AG08395 (cell line): ENCODE measurements at regions not wholly inside any gene's neighbourhood (a gene's known extent, or its start where the extent isn't known, plus 50 kb on each side); places are given as distances from the start of the nearest gene placed in this dataset.
"Not testable (repeated sequence)": the region's sequence is repeated elsewhere in the genome, so short reads cannot be mapped to it uniquely, and the experiment has no call there.

Experiments used
- DNase-seq: peaks from one replicate; pipeline ENCODE4 v3.0.0; 2012; ENCODE audit warnings: mixed read lengths, low spot score

DNA sequence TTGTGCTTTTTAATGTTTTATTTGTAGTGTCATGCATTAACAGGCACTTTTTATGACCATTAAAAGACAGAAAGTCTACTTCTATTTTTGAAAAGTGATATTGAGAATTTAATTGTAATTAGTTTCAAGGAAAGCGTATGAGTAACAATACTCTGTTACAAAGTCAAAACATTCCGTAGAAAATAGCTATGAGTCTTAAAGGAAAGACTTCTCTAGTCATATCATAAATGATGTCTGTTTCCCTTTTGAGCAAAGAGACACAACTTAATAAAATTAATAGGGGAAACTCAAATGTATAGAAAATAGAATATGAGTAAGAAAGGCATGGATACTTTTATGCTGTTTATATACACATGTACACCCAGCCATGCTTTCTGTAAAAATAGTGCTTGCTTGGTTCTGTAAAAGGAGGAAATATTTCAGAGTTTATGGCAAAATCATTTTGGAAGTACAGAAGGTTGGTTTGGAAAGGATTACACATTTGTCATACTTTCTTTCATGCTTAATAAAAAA, 107.8 kb upstream of the AHI1 start:
- no peak for DNase-seq

DNA sequence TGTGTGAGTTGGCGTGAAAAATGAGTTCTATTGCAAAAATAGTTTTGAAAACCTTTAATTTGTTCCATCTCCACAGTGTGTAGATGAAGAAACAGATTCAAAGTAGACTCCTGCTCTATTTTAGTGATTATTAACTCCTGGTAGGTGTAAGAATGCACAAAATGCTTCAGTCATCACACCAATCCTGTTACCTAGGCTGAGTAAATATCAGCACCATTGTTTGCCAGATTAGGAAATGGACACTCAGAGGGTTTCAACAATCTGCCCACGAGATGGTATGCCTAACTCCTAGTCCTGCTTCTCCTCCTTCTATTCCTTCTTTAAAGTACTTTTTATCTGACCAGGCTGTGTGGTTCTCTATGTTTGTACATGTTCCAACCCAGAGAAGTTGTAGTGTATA, 108.9 kb upstream of the AHI1 start:
- DNase-seq: no peak

- DNase-seq: no peak
These were observed 110.5 kb upstream of the AHI1 start for GRCh38 chr6:135608031-135608430.

DNA sequence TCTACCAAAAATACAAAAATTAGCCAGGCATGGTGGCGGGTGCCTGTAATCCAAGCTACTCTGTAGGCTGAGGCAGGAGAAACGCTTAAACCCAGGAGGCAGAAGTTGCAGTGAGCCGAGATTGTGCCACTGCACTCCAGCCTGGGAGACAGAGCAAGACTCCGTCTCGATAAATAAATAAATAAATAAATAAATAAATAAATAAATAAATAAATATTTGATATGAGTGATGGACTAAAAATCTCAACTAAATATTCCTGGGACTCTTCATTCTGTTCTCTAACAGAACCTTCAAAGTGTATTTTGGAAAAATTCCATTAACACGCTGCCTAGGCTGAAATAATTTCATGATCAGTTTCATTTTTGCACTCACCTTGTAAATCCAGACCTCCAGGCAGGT, 112.7 kb upstream of the AHI1 start:
- not testable (repeated sequence) for DNase-seq

- no peak for DNase-seq
These were observed 119.1 kb upstream of the AHI1 start for GRCh38 chr6:135616655-135617054.

DNA sequence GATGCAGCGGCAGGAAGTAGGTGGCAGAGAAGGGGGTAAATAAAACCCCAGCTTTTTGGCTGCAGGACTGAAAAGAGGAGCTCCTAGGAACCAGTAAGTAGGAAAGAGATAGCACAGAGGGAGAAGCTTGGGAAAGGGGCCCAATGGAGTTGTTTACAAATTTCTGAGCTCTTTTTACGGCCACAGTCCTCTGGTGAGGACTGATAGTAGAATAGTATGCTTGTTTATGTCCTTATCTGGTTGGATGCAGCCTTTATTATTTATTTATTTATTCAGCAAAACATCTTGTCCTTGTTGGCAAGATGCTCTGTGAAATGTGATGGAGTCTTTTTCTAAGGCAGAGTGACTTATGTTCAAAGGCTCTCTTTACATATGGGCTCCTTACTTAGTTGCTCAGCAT, 119.7 kb upstream of the AHI1 start:
- DNase-seq: no peak

- no peak for DNase-seq
These were observed 124.5 kb upstream of the AHI1 start for GRCh38 chr6:135622081-135622480.

GRCh38 chr6:135623979-135624378, 126.4 kb upstream of the AHI1 start:
- DNase-seq: no peak

DNA sequence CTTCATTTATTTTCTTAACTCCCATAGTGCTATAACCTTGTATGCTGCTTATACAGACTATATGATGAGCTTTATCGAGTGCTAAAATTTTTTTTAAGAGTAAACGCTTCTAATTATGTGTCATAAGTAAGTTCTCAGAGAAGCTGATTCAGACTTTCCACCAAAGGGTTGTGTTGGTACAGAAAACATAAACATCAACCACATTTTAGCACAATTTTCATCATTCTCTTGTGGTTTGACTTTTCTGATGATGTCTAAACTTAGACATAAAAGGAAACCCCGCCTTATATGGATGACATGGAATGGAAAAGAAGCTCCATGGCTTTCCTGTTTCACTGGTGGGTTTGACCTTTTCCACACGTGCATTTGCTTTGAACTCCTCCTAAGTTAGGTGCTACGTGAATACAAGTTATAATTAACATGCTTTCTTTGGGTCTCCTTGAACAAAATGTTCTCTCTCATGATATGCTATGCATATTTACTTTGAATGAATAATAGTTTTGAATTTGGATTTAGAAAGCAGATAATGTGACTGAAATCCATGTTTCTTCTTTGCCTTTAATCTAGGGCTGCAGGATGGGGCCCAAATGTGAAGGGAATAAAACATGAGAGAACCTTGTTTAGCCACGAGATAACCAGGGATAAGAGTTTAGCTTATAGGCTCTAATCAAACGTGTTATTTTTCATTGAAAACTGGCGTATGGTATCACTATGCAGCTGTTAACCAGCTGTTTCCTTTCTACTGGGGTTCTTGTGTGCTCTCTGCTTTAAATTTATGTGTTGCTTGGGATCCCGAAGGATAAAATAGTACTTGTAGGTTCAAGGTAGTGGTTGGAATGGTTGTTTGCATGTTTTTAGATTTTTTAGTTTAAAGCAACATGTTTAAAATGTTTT, 127.1 kb upstream of the AHI1 start:
- DNase-seq: no peak

DNA sequence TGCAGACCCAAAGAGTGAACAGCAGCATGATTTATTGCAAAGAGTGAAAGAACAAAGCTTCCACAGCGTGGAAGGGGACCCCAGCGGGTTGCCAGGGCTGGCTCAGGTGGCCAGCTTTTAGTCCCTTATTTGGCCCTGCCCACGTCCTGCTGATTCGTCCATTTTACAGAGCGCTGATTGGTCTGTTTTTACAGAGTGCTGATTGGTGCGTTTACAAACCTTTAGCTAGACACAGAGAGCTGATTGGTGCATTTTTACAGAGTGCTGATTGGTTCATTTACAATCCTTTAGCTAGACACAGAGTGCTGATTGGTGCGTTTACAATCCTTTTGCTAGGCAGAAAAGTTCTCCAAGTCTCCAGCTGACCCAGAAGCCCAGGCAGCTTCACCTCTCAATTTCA, 128.5 kb upstream of the AHI1 start:
- DNase-seq: not testable (repeated sequence)

GRCh38 chr6:135627092-135627715, 129.7 kb upstream of the AHI1 start:
- no peak for DNase-seq

- DNase-seq: no peak
These were observed 133.3 kb upstream of the AHI1 start for GRCh38 chr6:135630789-135631376.

GRCh38 chr6:135631821-135632220, 134.3 kb upstream of the AHI1 start:
- DNase-seq: no peak

DNA sequence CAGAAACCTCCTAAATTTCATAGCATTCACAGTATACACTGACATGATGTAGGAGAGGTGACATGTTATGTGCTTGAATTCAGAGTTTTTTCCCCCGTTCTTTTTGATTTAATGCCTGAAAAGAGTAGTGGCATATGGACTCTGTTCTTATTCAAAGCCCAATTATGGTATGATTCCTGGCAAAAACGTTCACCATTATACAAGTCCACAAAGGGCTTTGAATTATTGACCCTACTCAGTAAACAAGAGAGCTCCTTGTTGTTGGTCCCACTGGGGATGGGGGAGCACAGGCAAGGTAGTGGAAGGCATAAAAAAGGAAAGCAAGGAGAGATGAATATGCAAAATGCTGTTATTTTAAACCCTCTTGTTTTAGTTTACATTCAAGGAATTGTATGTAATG, 136.0 kb upstream of the AHI1 start:
- DNase-seq: no peak

DNA sequence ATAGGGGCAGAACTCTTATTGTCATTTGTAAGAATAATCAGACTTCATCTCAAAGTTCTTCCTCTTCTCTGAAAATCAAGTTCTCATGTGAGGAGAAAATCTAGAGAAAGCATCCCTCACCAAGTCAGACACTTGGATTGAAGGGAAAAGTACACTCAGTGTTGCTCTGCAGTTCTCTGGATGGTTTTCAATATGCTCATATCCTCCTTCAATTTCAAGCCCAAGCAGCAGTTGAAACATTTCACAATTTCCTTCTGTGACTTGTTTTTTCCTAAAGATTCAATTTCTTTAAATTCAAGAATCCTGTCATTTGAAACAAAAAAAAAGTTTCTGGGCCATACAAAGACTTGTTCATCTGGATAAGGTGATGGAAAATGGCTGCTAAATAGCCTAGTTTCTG, 140.2 kb upstream of the AHI1 start:
- DNase-seq: no peak

DNA sequence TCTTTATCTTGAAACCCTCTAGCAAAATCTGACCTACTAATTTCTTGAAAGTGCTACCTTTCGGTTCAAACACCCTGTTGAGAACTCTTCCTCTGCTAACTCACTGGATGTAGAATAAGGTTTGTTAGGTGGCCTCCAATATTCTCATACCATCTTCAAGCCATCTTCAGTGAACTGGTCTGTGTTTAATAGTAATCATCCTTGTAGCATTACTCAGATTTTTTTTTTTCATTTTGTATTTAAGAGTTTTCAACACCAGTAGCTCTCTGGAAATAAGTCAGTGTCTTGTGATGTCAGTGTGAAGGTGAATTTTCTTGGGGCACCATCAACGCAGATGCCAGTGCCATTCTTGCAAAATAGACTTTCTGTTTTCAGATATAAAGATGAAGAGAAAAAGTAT, 140.6 kb upstream of the AHI1 start:
- no peak for DNase-seq

- DNase-seq: no peak
These were observed 142.5 kb upstream of the AHI1 start for GRCh38 chr6:135640048-135640447.

- DNase-seq: no peak
These were observed 143.0 kb upstream of the AHI1 start for GRCh38 chr6:135640449-135641111.

- no peak for DNase-seq
These were observed 145.4 kb upstream of the AHI1 start for GRCh38 chr6:135642912-135643311.

DNA sequence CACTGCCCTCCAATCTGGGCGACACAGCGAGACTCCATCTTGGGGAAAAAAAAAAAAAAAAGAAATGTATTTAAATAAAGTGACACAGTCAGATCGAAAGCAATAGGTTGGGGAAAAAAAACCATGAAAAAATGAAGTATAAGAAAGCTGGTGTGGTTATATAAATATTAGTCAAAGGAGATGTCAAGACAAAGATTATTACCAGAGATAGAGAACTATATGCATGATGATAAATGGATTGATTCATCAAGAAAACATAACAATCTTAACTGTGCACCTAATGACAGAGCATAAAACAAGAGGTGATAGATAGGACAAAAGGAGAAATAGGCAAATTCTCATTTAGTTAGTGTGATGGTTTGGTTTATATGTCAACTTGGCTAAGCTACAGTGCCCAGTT, 146.9 kb upstream of the AHI1 start:
- no peak for DNase-seq

GRCh38 chr6:135647521-135647920, 150.0 kb upstream of the AHI1 start:
- no peak for DNase-seq

DNA sequence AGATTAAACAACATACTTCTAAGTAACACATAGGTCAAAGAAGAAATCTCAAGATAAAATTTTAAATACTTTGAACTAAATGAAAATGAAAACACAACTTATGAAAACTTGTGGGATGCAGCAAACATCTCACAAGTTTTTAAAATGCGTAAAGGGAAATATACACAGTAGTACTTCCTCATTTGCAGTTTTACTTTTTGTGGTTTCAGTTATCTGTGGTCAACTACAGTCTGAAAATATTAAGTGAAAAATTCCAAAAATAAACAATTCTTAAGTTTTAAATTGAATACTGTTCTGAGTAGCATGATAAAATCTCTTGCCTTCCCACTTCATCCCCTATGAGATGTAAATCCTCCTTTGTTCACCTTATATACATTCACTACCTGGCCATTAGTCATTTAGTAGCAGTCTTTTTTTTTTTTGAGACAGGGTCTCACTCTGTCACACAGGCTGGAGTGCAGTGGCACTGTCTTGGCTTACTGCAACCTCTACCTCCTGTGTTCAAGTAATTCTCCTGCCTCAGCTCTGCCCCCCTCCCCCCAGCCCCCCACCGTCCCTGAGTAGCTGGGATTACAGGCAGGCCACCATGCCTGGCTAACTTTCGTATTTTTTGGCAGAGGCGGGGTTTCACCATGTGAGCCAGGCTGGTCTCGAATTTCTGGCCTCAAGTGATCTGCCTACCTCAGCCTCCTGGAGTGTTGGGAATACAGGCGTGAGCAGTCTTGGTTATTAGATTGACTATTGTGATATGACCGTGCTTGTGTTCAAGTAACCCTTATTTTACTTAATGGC, 154.6 kb upstream of the AHI1 start:
- no peak for DNase-seq
